Uterus (tissue), 2 donors: ENCODE measurements at regions not wholly inside any gene's neighbourhood (a gene's known extent, or its start where the extent isn't known, plus 50 kb on each side); places are given as distances from the start of the nearest gene placed in this dataset.

ENCODE experiments used
- CTCF ChIP-seq, 4 experiments: fragments of 200-600 bp in 2 of 4; fragments of 450-650 bp in 2 of 4; sonication (generic) in 2 of 4; IDR thresholded peaks; one replicate each; pipeline ENCODE4 v1.5.1; 2016 to 2019; ENCODE audit warnings: antibody characterized with exemption in 4 of 4, mild to moderate bottlenecking in 2 of 4, moderate library complexity in 1 of 4
- POLR2A ChIP-seq, 2 donors: fragments of 450-650 bp; IDR thresholded peaks; one replicate each; pipeline ENCODE4 v1.6.1; 2016; ENCODE audit warnings: antibody characterized with exemption in 2 of 2, mild to moderate bottlenecking in 1 of 2, moderate library complexity in 1 of 2

- no peak for TF ChIP-seq CTCF (IDR thresholded peaks at IDR 0.05)
- TF ChIP-seq POLR2A (IDR thresholded peaks at IDR 0.05): no peak
Measured at GRCh38 chr9:74138182-74138581, 359.0 kb upstream of the RORB start.
